Right lobe of liver (tissue), 6 donors: ENCODE measurements at regions not wholly inside any gene's neighbourhood (a gene's known extent, or its start where the extent isn't known, plus 50 kb on each side); places are given as distances from the start of the nearest gene placed in this dataset.
"Not testable (repeated sequence)": the region's sequence is repeated elsewhere in the genome, so short reads cannot be mapped to it uniquely, and the experiment has no call there.

Source experiments
- ATAC-seq, 4 donors: fragments of 200-7000 bp; cut with Tn5 transposase; one replicate each; pipeline ENCODE4 v1.9.1; 2020; ENCODE audit warnings: mild to moderate bottlenecking in 4 of 4, moderate library complexity in 4 of 4
- DNase-seq, 3 donors: peaks; one replicate each; pipeline ENCODE4 v3.0.0-alpha.2; 2020
- H3K27ac ChIP-seq, 3 donors: fragments of 200-600 bp; one replicate each; pipeline ENCODE4 v1.8.0; 2022
- H3K27me3 ChIP-seq, 2 donors: fragments of 200-600 bp; one replicate each; pipeline ENCODE4 v1.8.0; 2022
- H3K36me3 ChIP-seq, 4 donors: fragments of 200-600 bp; sonication (generic) in 1 of 4; one replicate each; pipeline versions ENCODE4 v1.5.1 to v1.8.0; 2017 to 2022; ENCODE audit warnings: control low read depth in 1 of 4
- H3K4me1 ChIP-seq, 4 donors: fragments of 200-600 bp; sonication (generic) in 1 of 4; one replicate each; pipeline versions ENCODE4 v1.5.1 to v1.8.0; 2017 to 2022; ENCODE audit warnings: control low read depth in 1 of 4
- H3K4me3 ChIP-seq, 3 donors: fragments of 200-600 bp; one replicate each; pipeline ENCODE4 v1.8.0; 2022
- H3K9me3 ChIP-seq, 4 donors: fragments of 200-600 bp; sonication (generic) in 1 of 4; one replicate each; pipeline versions ENCODE4 v1.5.1 to v1.8.0; 2017 to 2022; ENCODE audit warnings: control low read depth in 1 of 4
- CTCF ChIP-seq, 4 donors: fragments of 200-600 bp in 3 of 4; fragments of 450-650 bp in 1 of 4; IDR thresholded peaks; one replicate each; pipeline versions ENCODE4 v1.5.1 to v1.8.0; 2016 to 2022; ENCODE audit warnings: antibody characterized with exemption in 4 of 4, mild to moderate bottlenecking in 2 of 4
- POLR2A ChIP-seq: fragments of 450-650 bp; IDR thresholded peaks from one replicate; pipeline ENCODE4 v1.6.1; 2017; ENCODE audit warnings: antibody characterized with exemption, mild to moderate bottlenecking
- WGBS: methylation state at CpG from one replicate; pipeline ENCODE4 v1.1.6; 2018; ENCODE audit warnings: low coverage, low lambda C conversion rate; ENCODE audit not compliant: insufficient coverage; ENCODE audit errors: missing lambda C conversion rate; 5-methylcytosine and 5-hydroxymethylcytosine counted together
- intact Hi-C, 2 donors: fragments of 100-400 bp; cut with DNase I; formaldehyde crosslinking; loops; one replicate each; pipeline versions ENCODE4 v1.11.2 to v1.14.1; 2022
- donor health status: DM: no; HTN: yes; CAD: no.
- donor health status: DM: no; HTN: no; CAD: no.
- donor health status: DM: no; HTN: no; CAD: no.
- donor health status: DM: no; HTN: yes; CAD: no.
- donor health status: DM: no; HTN: yes; CAD: no.

GRCh38 chr1:244296003-244296402 lies 155.7 kb downstream of the ADSS2 start:
- ATAC-seq (peak in 1 of 4 donors; percentile 6), DNase-seq (no peak)
- Histone ChIP-seq H3K4me3 (no peak overlapping the region), H3K27me3 (no peaks in the 10 kb centered on the region), H3K36me3 (no peaks in the 10 kb centered on the region), H3K27ac (peak overlapping the region in 1 of 3 donors; percentile 6), H3K9me3 (no peaks in the 10 kb centered on the region), H3K4me1 (peaks cover 0 to 6% (median 0%) of the 10 kb centered on the region in 4 donors)
- WGBS: 56% methylated on average over 7 of the region's 8 CpGs
- intact Hi-C loops: no loop called here
- TF ChIP-seq POLR2A (no peak), CTCF (IDR thresholded peaks at IDR 0.05) (no peak)

GRCh38 chr1:244296447-244296846 lies 155.3 kb downstream of the ADSS2 start:
- no peak overlapping the region for H3K27ac ChIP-seq
- intact Hi-C loops: no loop called here
- H3K27me3 ChIP-seq: no peaks in the 10 kb centered on the region
- DNase-seq (no peak), ATAC-seq (peak; percentile 24 to 64 (median 51))
- H3K36me3 ChIP-seq: no peaks in the 10 kb centered on the region
- no peaks in the 10 kb centered on the region for H3K9me3 ChIP-seq
- WGBS: 23% methylated on average over 6 of the region's 6 CpGs
- H3K4me1 ChIP-seq: peaks cover 0 to 6% (median 0%) of the 10 kb centered on the region in 4 donors
- TF ChIP-seq POLR2A (no peak), CTCF (IDR thresholded peaks at IDR 0.05) (no peak)
- H3K4me3 ChIP-seq: no peak overlapping the region

- ATAC-seq (no peak), DNase-seq (no peak)
- Histone ChIP-seq H3K4me1 (peaks cover 0 to 6% (median 0%) of the 10 kb centered on the region in 4 donors), H3K4me3 (no peak overlapping the region), H3K36me3 (no peaks in the 10 kb centered on the region), H3K27me3 (no peaks in the 10 kb centered on the region), H3K9me3 (no peaks in the 10 kb centered on the region), H3K27ac (no peak overlapping the region)
- WGBS: 82% methylated on average over 3 of the region's 3 CpGs
- intact Hi-C loops: no loop called here
- TF ChIP-seq CTCF (IDR thresholded peaks at IDR 0.05): no peak
- TF ChIP-seq POLR2A: no peak
Observed at GRCh38 chr1:244297087-244297486, 154.6 kb downstream of the ADSS2 start.

- WGBS: 93% methylated on average over 7 of the region's 7 CpGs
- ATAC-seq (no peak), DNase-seq (no peak)
- H3K27me3 ChIP-seq: no peaks in the 10 kb centered on the region
- H3K4me3 ChIP-seq: no peak overlapping the region
- no peak for TF ChIP-seq POLR2A
- TF ChIP-seq CTCF (IDR thresholded peaks at IDR 0.05): no peak
- no peaks in the 10 kb centered on the region for H3K36me3 ChIP-seq
- intact Hi-C loops: no loop called here
- peaks cover 0 to 6% (median 0%) of the 10 kb centered on the region in 4 donors for H3K4me1 ChIP-seq
- no peaks in the 10 kb centered on the region for H3K9me3 ChIP-seq
- H3K27ac ChIP-seq: no peak overlapping the region
Observed at GRCh38 chr1:244297616-244298015, 154.1 kb downstream of the ADSS2 start.

GRCh38 chr1:244300029-244300375 lies 151.7 kb downstream of the ADSS2 start:
- Histone ChIP-seq H3K27ac (peak overlapping the region; percentile 76 to 81 (median 80)), H3K4me3 (peak overlapping the region in 2 of 3 donors; percentile 37 to 50)
- WGBS: 85% methylated on average over 12 of the region's 12 CpGs
- DNase-seq, H3K9me3 ChIP-seq, H3K36me3 ChIP-seq, H3K27me3 ChIP-seq, ATAC-seq, H3K4me1 ChIP-seq, intact Hi-C loops: not testable (repeated sequence)
